LNCaP clone FGC (cell line): ENCODE measurements at regions not wholly inside any gene's neighbourhood (a gene's known extent, or its start where the extent isn't known, plus 50 kb on each side); places are given as distances from the start of the nearest gene placed in this dataset.
"Not testable (repeated sequence)": the region's sequence is repeated elsewhere in the genome, so short reads cannot be mapped to it uniquely, and the experiment has no call there.

Experiments used
- DNase-seq: peaks from one replicate; pipeline ENCODE4 v3.0.0-alpha.2; 2011; ENCODE audit warnings: low read depth
- H3K4me3 ChIP-seq: 2 replicates; pipeline ENCODE4 v1.5.1; 2011; ENCODE audit warnings: mild to moderate bottlenecking, low read depth, low read length, control low read depth
- TF ChIP-seq, protein P1 (sequence below): IDR thresholded peaks from 2 replicates; pipeline ENCODE4 v1.5.1; 2012; ENCODE audit warnings: mild to moderate bottlenecking; ENCODE audit not compliant: control insufficient read depth, insufficient read depth; ENCODE audit errors: extremely low read depth

DNA sequence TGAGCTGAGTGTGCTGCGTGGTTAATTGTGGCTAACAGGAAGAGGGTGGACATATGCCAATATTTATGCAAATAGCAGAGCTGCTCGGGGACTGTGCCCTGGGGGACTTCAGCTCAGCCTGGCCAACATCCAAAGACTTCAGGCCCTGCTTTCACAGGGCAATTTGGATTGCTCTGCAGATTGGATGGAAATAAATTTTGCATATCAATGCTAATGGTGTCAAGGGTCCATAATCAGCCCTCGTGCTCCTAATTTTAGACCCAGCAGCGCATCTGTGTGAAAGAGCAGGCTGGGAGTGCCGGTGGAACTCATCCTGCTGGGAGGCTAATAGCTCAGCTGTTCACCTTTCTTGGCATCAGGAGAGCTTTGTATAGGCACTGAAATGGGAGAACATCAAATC, 270.1 kb downstream of the TCERG1L start:
- TF ChIP-seq, protein P1, sequence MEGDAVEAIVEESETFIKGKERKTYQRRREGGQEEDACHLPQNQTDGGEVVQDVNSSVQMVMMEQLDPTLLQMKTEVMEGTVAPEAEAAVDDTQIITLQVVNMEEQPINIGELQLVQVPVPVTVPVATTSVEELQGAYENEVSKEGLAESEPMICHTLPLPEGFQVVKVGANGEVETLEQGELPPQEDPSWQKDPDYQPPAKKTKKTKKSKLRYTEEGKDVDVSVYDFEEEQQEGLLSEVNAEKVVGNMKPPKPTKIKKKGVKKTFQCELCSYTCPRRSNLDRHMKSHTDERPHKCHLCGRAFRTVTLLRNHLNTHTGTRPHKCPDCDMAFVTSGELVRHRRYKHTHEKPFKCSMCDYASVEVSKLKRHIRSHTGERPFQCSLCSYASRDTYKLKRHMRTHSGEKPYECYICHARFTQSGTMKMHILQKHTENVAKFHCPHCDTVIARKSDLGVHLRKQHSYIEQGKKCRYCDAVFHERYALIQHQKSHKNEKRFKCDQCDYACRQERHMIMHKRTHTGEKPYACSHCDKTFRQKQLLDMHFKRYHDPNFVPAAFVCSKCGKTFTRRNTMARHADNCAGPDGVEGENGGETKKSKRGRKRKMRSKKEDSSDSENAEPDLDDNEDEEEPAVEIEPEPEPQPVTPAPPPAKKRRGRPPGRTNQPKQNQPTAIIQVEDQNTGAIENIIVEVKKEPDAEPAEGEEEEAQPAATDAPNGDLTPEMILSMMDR: no peak
- H3K4me3 ChIP-seq: no peak overlapping the region
- no peak for DNase-seq

DNA sequence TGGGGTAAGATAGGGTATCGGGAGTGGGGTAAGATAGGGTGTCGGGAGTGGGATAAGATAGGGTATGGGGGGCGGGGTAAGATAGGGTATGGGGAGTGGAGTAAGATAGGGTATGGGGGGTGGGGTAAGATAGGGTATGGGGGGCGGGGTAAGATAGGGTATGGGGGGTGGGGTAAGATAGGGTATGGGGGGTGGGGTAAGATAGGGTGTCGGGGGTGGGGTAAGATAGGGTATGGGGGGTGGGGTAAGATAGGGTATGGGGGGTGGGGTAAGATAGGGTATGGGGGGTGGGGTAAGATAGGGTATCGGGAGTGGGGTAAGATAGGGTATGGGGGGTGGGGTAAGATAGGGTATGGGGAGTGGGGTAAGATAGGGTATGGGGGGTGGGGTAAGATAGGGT, 269.5 kb downstream of the TCERG1L start:
- not testable (repeated sequence) for DNase-seq, H3K4me3 ChIP-seq
